NCI-H2227 (cell line): ENCODE measurements at regions not wholly inside any gene's neighbourhood (a gene's known extent, or its start where the extent isn't known, plus 50 kb on each side); places are given as distances from the start of the nearest gene placed in this dataset.
"Not testable (repeated sequence)": the region's sequence is repeated elsewhere in the genome, so short reads cannot be mapped to it uniquely, and the experiment has no call there.

ENCODE experiments used
- DNase-seq: peaks from one replicate; lab custom pipeline; 2025; ENCODE audit not compliant: unreplicated experiment; lab: John Stamatoyannopoulos, UW

- DNase-seq, result peak; percentile 30
Measured at GRCh38 chr15:77910030-77910911, 167.2 kb downstream of the TBC1D2B start.

- DNase-seq, result no peak
Measured at GRCh38 chr15:77909182-77909940, 168.2 kb downstream of the TBC1D2B start.

GRCh38 chr15:77908752-77909111, 168.8 kb downstream of the TBC1D2B start:
- DNase-seq, result not testable (repeated sequence)

- peak; percentile 40 for DNase-seq
Measured at GRCh38 chr15:77907824-77908751, 169.4 kb downstream of the TBC1D2B start.

DNA sequence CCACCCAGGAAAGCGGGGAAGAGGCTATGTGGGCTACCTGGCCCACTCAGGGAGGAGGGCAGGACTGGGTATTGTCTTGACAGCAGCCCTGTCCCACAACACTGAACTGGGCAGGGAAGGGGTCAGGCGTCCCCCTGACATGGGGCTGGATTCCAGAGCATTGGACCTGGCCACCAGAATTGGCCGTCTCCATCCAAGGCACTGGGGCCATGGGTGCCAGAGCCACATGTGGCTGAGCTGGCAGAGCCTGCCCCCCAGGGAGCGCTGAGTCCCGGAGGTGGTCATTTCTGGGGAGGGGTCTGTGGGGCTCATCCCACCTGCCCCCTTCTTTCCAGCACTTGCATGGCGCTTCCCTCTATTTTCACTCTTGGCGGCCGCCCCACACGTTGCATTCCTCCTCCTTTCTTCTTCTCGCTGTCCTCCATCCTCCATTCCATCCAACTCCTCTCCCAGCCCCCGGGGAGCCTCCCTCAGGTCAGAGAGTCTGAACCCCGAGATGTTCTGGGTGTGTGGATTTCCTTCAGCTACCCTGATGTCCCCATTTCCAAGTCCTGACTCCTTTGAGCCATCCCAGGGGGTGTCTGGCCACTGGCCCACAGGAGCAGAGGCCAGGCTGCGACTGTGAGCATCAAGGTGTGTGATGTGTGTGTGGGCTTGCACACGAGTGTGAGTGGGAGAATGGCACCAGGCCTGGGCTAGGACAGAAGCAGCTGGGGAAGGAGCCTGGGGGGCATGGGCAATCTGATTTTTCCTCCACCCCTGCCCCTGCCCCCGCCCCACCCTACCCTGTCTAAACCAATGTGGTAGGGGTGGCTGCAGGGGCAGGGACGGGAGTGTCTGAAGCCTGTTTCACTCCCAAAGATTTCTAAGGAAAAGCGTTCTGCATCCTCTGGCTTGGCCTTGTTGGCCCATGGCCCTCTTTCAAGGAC, 171.2 kb downstream of the TBC1D2B start:
- DNase-seq, result not testable (repeated sequence)

DNA sequence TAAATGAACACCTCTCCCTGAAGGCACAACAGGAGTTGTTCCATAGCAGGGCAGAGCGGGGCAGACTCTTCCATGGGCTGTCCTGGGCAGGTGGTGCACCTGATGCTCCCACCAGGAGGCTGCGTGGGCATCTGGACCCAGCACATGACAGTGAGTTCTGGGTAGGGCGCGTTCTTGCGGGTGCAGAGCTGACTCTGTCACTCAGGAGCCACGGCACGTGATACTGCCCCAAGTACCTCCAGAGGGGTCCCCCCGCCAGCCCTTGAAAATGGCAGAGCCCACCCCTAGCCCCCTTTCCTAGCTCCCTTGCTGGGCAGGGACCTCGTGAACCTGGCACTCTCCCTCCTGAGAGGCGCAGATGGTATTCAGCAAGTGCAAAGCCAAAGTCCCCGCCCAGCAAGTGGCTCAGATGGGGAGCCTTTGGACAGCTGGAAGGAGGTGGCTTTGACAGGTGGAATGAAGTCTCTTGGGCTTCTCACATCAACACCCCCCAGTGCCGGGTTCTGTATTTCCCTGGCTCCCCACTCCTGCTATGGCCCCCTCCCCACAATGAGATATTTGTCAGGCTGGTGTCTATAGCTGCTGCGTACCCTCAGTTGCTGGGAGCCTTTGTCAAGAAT, 172.1 kb downstream of the TBC1D2B start:
- DNase-seq, result no peak

GRCh38 chr15:77904901-77905300, 172.6 kb downstream of the TBC1D2B start:
- DNase-seq, result no peak

DNA sequence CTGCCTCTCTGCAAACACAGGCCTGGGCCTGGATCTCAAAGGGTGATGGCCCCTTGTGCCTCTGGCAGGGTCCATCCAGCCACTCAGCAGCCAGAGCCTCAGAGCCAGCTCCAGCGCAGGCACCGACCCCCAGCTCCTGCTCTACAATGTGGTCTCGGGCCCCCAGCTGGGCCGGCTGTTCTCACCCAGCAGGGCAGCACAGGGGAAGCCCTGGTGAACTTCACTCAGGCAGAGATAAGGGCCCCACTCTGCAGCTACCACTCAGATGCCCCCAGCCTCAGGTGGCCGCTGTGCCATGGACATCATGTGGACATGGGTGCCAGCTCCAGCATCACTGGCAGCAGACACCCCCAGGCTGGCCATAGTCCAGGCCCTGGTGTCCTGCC, 173.1 kb downstream of the TBC1D2B start:
- DNase-seq, result no peak

- DNase-seq, result not testable (repeated sequence)
Measured at GRCh38 chr15:77903761-77904435, 173.6 kb downstream of the TBC1D2B start.

- peak; percentile 8 for DNase-seq
Measured at GRCh38 chr15:77902921-77903760, 174.4 kb downstream of the TBC1D2B start.

GRCh38 chr15:77901921-77902750, 175.4 kb downstream of the TBC1D2B start:
- DNase-seq, result no peak

DNA sequence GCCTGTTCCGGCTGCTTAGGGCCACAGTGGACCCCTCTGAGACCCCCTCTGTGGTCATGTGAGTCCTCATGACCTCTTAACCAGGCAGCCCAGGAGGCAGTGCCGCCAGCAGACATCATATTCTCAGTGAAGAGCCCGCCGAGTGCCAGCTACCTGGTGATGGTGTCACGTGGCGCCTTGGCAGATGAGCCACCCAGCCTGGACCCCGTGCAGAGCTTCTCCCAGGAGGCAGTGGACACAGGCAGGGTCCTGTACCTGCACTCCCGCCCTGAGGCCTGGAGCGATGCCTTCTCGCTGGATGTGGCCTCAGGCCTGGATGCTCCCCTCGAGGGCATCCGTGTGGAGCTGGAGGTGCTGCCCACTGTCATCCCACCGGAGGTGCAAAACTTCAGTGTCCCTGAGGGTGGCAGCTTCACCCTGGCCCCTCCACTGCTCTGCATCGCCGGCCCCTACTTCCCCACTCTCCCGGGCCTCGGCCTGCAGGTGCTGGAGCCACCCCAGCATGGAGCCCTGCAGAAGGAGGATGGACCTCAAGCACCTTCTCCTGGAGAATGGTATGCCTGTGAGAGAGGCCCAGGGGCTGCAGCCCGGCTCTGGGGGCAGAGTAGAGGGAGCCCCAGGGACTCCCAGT, 176.1 kb downstream of the TBC1D2B start:
- DNase-seq, result no peak

DNA sequence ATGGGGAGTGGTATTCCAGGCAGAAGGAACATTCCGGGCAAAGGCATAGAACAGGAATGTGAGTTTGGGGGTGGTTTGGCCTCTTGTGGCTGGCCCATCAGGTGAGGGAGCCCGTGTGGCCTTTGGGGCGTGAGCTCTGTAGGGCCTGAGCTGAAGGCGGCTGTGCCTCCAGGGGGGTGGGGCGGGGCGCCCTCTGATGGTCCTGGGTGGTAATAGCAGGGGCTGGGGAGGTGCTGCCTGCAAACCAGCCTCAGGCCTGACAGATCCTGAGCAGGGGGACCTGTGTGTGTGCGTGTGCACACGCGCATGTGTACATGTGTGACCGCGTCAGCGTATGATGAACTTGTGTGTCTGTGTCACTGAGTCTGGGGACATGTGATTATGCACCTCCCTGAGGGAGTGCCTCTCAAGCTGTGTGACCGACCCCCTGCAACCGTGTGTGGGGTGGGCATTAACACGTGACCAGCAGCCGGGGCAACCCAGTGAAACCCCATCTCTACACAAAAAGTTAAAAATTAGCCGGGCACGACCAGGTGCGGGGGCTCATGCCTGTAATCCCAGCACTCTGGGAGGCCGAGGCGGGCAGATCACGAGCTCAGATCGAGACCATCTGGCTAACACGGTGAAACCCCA, 177.1 kb downstream of the TBC1D2B start:
- DNase-seq, result not testable (repeated sequence)

DNA sequence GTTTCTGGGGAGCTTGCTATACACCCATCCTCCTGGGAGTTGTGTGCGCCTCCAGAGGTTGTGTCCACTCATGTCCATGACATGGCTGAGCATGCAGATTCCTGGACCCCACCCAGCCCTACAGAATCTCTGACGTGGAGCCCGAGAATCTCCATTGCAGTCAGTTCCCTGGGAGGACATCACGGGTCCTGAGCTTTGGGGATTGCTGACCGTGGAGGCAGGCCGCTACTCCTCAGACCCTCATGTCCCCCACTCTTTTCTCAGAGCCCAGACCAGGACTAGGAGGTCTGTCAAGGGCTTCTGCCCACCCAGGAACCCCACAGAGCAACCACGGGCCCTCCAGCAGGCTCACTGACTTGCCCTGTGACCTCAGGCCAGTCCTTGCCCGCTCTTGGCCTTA, 177.7 kb downstream of the TBC1D2B start:
- not testable (repeated sequence) for DNase-seq

- DNase-seq, result no peak
Measured at GRCh38 chr15:77898811-77899730, 178.4 kb downstream of the TBC1D2B start.
